ENCODE measurements at regions not wholly inside any gene's neighbourhood (a gene's known extent, or its start where the extent isn't known, plus 50 kb on each side); places are given as distances from the start of the nearest gene placed in this dataset.

GRCh38 chr21:43364261-43364510 is 62.7 kb downstream of the SIK1 start:
- Histone ChIP-seq H3K4me1 (ENCODE audit: insufficient read depth, low read length) (peaks cover 4% of the 10 kb centered on the region), H3K27ac (ENCODE audit: low read depth, low read length) (no peak overlapping the region)

GRCh38 chr21:43363506-43364260 is 63.2 kb downstream of the SIK1 start:
- Histone ChIP-seq H3K9me3 (ENCODE audit: low read length) (no peaks in the 10 kb centered on the region), H3K4me3 (ENCODE audit: low read depth in 1 of 2, low read length in 2 of 2) (no peak overlapping the region), H3K36me3 (ENCODE audit: insufficient read depth, low read length) (no peaks in the 10 kb centered on the region), H3K27me3 (ENCODE audit: control insufficient read depth in 1 of 2, insufficient read depth in 2 of 2, low read length in 2 of 2) (no peaks in the 10 kb centered on the region), H3K27ac (ENCODE audit: low read depth, low read length) (no peak overlapping the region), H3K9ac (ENCODE audit: low read length) (no peak overlapping the region), H3K4me1 (ENCODE audit: insufficient read depth, low read length) (peaks cover 4% of the 10 kb centered on the region)

More at GRCh38 chr21:43364261-43364510, 62.7 kb downstream of the SIK1 start:
- Histone ChIP-seq H3K9me3 (ENCODE audit: low read length) (no peaks in the 10 kb centered on the region), H3K27me3 (ENCODE audit: control insufficient read depth in 1 of 2, insufficient read depth in 2 of 2, low read length in 2 of 2) (no peaks in the 10 kb centered on the region), H3K9ac (ENCODE audit: low read length) (no peak overlapping the region), H3K4me3 (ENCODE audit: low read depth in 1 of 2, low read length in 2 of 2) (no peak overlapping the region), H3K36me3 (ENCODE audit: insufficient read depth, low read length) (no peaks in the 10 kb centered on the region)

GRCh38 chr21:43362915-43363314 is 64.0 kb downstream of the SIK1 start:
- Histone ChIP-seq H3K27ac (ENCODE audit: low read depth, low read length) (no peak overlapping the region), H3K4me1 (ENCODE audit: insufficient read depth, low read length) (peaks cover 4% of the 10 kb centered on the region), H3K36me3 (ENCODE audit: insufficient read depth, low read length) (no peaks in the 10 kb centered on the region), H3K4me3 (ENCODE audit: low read depth in 1 of 2, low read length in 2 of 2) (no peak overlapping the region), H3K27me3 (ENCODE audit: control insufficient read depth in 1 of 2, insufficient read depth in 2 of 2, low read length in 2 of 2) (no peaks in the 10 kb centered on the region), H3K9me3 (ENCODE audit: low read length) (no peaks in the 10 kb centered on the region), H3K9ac (ENCODE audit: low read length) (no peak overlapping the region)

GRCh38 chr21:43362321-43362791 is 64.6 kb downstream of the SIK1 start:
- Histone ChIP-seq H3K4me1 (ENCODE audit: insufficient read depth, low read length) (peaks cover 4% of the 10 kb centered on the region), H3K9ac (ENCODE audit: low read length) (peak overlapping the region; percentile 7), H3K27ac (ENCODE audit: low read depth, low read length) (no peak overlapping the region), H3K4me3 (ENCODE audit: low read depth in 1 of 2, low read length in 2 of 2) (peak overlapping the region in 1 of 2 donors; percentile 32), H3K36me3 (ENCODE audit: insufficient read depth, low read length) (no peaks in the 10 kb centered on the region), H3K9me3 (ENCODE audit: low read length) (no peaks in the 10 kb centered on the region), H3K27me3 (ENCODE audit: control insufficient read depth in 1 of 2, insufficient read depth in 2 of 2, low read length in 2 of 2) (no peaks in the 10 kb centered on the region)

- Histone ChIP-seq H3K4me3 (ENCODE audit: low read depth in 1 of 2, low read length in 2 of 2) (peak overlapping the region in 1 of 2 donors; percentile 32), H3K9ac (ENCODE audit: low read length) (peak overlapping the region; percentile 7)
These were observed 65.2 kb downstream of the SIK1 start for GRCh38 chr21:43361493-43362296.

GRCh38 chr21:43361127-43361492 is 65.8 kb downstream of the SIK1 start:
- no peak overlapping the region for H3K9ac ChIP-seq (ENCODE audit: low read length)
- H3K36me3 ChIP-seq (ENCODE audit: insufficient read depth, low read length): no peaks in the 10 kb centered on the region
- peak overlapping the region in 1 of 2 donors; percentile 32 for H3K4me3 ChIP-seq (ENCODE audit: low read depth in 1 of 2, low read length in 2 of 2)
- H3K27ac ChIP-seq (ENCODE audit: low read depth, low read length): no peak overlapping the region
- no peaks in the 10 kb centered on the region for H3K27me3 ChIP-seq (ENCODE audit: control insufficient read depth in 1 of 2, insufficient read depth in 2 of 2, low read length in 2 of 2)
- peaks cover 4% of the 10 kb centered on the region for H3K4me1 ChIP-seq (ENCODE audit: insufficient read depth, low read length)
- H3K9me3 ChIP-seq (ENCODE audit: low read length): no peaks in the 10 kb centered on the region

More at GRCh38 chr21:43361493-43362296, 65.2 kb downstream of the SIK1 start:
- Histone ChIP-seq H3K27me3 (ENCODE audit: control insufficient read depth in 1 of 2, insufficient read depth in 2 of 2, low read length in 2 of 2) (no peaks in the 10 kb centered on the region), H3K27ac (ENCODE audit: low read depth, low read length) (peak overlapping the region; percentile 58), H3K9me3 (ENCODE audit: low read length) (no peaks in the 10 kb centered on the region), H3K36me3 (ENCODE audit: insufficient read depth, low read length) (no peaks in the 10 kb centered on the region), H3K4me1 (ENCODE audit: insufficient read depth, low read length) (peaks cover 4% of the 10 kb centered on the region)

- Histone ChIP-seq H3K4me3 (ENCODE audit: low read depth in 1 of 2, low read length in 2 of 2) (no peak overlapping the region), H3K9ac (ENCODE audit: low read length) (no peak overlapping the region), H3K9me3 (ENCODE audit: low read length) (no peaks in the 10 kb centered on the region), H3K27ac (ENCODE audit: low read depth, low read length) (no peak overlapping the region), H3K36me3 (ENCODE audit: insufficient read depth, low read length) (no peaks in the 10 kb centered on the region), H3K27me3 (ENCODE audit: control insufficient read depth in 1 of 2, insufficient read depth in 2 of 2, low read length in 2 of 2) (no peaks in the 10 kb centered on the region), H3K4me1 (ENCODE audit: insufficient read depth, low read length) (peaks cover 4% of the 10 kb centered on the region)
These were observed 66.3 kb downstream of the SIK1 start for GRCh38 chr21:43360441-43361126.

- H3K9ac ChIP-seq (ENCODE audit: low read length): no peak overlapping the region
- H3K4me1 ChIP-seq (ENCODE audit: insufficient read depth, low read length): peaks cover 4% of the 10 kb centered on the region
- no peak overlapping the region for H3K4me3 ChIP-seq (ENCODE audit: low read depth in 1 of 2, low read length in 2 of 2)
- H3K36me3 ChIP-seq (ENCODE audit: insufficient read depth, low read length): no peaks in the 10 kb centered on the region
- no peak overlapping the region for H3K27ac ChIP-seq (ENCODE audit: low read depth, low read length)
- H3K9me3 ChIP-seq (ENCODE audit: low read length): no peaks in the 10 kb centered on the region
- no peaks in the 10 kb centered on the region for H3K27me3 ChIP-seq (ENCODE audit: control insufficient read depth in 1 of 2, insufficient read depth in 2 of 2, low read length in 2 of 2)
These were observed 67.8 kb downstream of the SIK1 start for GRCh38 chr21:43358940-43359822.

- Histone ChIP-seq H3K4me1 (ENCODE audit: insufficient read depth, low read length) (peaks cover 4% of the 10 kb centered on the region), H3K9me3 (ENCODE audit: low read length) (no peaks in the 10 kb centered on the region), H3K27me3 (ENCODE audit: control insufficient read depth in 1 of 2, insufficient read depth in 2 of 2, low read length in 2 of 2) (no peaks in the 10 kb centered on the region), H3K9ac (ENCODE audit: low read length) (no peak overlapping the region), H3K36me3 (ENCODE audit: insufficient read depth, low read length) (no peaks in the 10 kb centered on the region), H3K4me3 (ENCODE audit: low read depth in 1 of 2, low read length in 2 of 2) (no peak overlapping the region), H3K27ac (ENCODE audit: low read depth, low read length) (no peak overlapping the region)
These were observed 69.1 kb downstream of the SIK1 start for GRCh38 chr21:43357715-43358430.

- Histone ChIP-seq H3K9me3 (ENCODE audit: low read length) (no peaks in the 10 kb centered on the region), H3K36me3 (ENCODE audit: insufficient read depth, low read length) (no peaks in the 10 kb centered on the region), H3K27me3 (ENCODE audit: control insufficient read depth in 1 of 2, insufficient read depth in 2 of 2, low read length in 2 of 2) (no peaks in the 10 kb centered on the region), H3K27ac (ENCODE audit: low read depth, low read length) (no peak overlapping the region), H3K9ac (ENCODE audit: low read length) (no peak overlapping the region), H3K4me1 (ENCODE audit: insufficient read depth, low read length) (peaks cover 1% of the 10 kb centered on the region), H3K4me3 (ENCODE audit: low read depth in 1 of 2, low read length in 2 of 2) (no peak overlapping the region)
These were observed 71.0 kb downstream of the SIK1 start for GRCh38 chr21:43355925-43356289.
